ENCODE measurements at regions not wholly inside any gene's neighbourhood (a gene's known extent, or its start where the extent isn't known, plus 50 kb on each side); places are given as distances from the start of the nearest gene placed in this dataset.

DNA sequence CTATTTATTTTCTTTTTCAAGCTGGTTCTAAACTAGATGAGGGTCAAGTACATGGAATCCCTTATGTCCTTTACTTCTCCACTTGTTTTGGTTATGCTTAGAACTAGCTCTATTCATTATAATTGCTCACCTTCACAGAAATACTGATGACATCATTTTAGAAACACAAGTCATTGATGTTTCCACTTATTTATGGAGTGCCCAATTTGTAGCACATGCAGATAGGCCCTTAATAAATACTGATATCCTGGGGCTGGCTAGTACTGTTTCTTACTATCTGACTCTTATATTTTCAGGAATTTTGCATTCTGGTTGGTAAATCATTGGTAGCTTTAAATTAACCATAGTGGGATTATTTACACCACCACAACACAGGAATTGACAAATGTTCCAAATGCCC lies 112.2 kb downstream of the NAA11 start:
- TF ChIP-seq, protein P1, sequence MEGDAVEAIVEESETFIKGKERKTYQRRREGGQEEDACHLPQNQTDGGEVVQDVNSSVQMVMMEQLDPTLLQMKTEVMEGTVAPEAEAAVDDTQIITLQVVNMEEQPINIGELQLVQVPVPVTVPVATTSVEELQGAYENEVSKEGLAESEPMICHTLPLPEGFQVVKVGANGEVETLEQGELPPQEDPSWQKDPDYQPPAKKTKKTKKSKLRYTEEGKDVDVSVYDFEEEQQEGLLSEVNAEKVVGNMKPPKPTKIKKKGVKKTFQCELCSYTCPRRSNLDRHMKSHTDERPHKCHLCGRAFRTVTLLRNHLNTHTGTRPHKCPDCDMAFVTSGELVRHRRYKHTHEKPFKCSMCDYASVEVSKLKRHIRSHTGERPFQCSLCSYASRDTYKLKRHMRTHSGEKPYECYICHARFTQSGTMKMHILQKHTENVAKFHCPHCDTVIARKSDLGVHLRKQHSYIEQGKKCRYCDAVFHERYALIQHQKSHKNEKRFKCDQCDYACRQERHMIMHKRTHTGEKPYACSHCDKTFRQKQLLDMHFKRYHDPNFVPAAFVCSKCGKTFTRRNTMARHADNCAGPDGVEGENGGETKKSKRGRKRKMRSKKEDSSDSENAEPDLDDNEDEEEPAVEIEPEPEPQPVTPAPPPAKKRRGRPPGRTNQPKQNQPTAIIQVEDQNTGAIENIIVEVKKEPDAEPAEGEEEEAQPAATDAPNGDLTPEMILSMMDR (conservative IDR thresholded peaks at IDR 0.05; ENCODE audit: low read depth, low read length), result no peak
- no peak for TF ChIP-seq EZH2 (IDR thresholded peaks at IDR 0.05; ENCODE audit: low read length, unreplicated experiment)
- no peak for TF ChIP-seq EZH2phosphoT487 (IDR thresholded peaks at IDR 0.05; ENCODE audit: borderline replicate concordance, low read length)

Measured in PC-3 (cell line).